HCT116 (cell line): ENCODE measurements at regions not wholly inside any gene's neighbourhood (a gene's known extent, or its start where the extent isn't known, plus 50 kb on each side); places are given as distances from the start of the nearest gene placed in this dataset.

Experiments used
- ATAC-seq: fragments of 200-7000 bp; cut with Tn5 transposase; 2 replicates; pipeline ENCODE4 v1.9.1; 2020; ENCODE audit warnings: mild to moderate bottlenecking, moderate library complexity
- BruUV-seq: library from RNA; stranded (reverse); fragments of 400-500 nt; replicated peaks from 2 replicates; lab custom pipeline; 2021; lab: Mats Ljungman, UMichigan
- CTCF ChIA-PET: fragments of 300-600 bp; sonication (Branson Sonifier 250); formaldehyde crosslinking; loops from one replicate; lab custom pipeline; 2021; ENCODE audit warnings: antibody characterized with exemption; lab: Charles Lee
- POLR2A ChIA-PET: fragments of 300-600, 350-600 bp; sonication (Branson Sonifier 250); formaldehyde crosslinking; loops from one replicate; lab custom pipeline; 2021; ENCODE audit warnings: antibody characterized with exemption; lab: Charles Lee
- RAD21 ChIA-PET, 2 experiments: fragments of 300-600 bp; sonication (Branson Sonifier 250); formaldehyde crosslinking; loops; one replicate each; lab custom pipeline; 2023; ENCODE audit warnings: low total read pairs in 2 of 2; ENCODE audit not compliant: uncharacterized antibody in 2 of 2, unreplicated experiment in 2 of 2, low non-redundant PET in 1 of 2; lab: Charles Lee
- DNase-seq: peaks from one replicate; pipeline ENCODE4 v3.0.0-alpha.2; 2010; ENCODE audit warnings: low read depth, low spot score
- H2AFZ ChIP-seq: fragments of 200-600 bp; shearing (Covaris generic), sonication (generic); 2 replicates; pipeline ENCODE4 v1.6.1; 2017; ENCODE audit warnings: low read depth, mixed run types, mixed read lengths, antibody characterized with exemption, low read length; ENCODE audit not compliant: poor library complexity, severe bottlenecking
- H3K27ac ChIP-seq: 2 replicates; pipeline ENCODE4 v1.5.1; 2012; ENCODE audit warnings: low read depth, low read length
- H3K27me3 ChIP-seq: fragments of 200-600 bp; sonication (generic); 2 replicates; pipeline ENCODE4 v1.6.1; 2016; ENCODE audit warnings: mixed run types, low read length, mixed read lengths; ENCODE audit not compliant: insufficient read depth
- H3K36me3 ChIP-seq, 2 experiments: fragments of 200-500 bp in 1 of 2; fragments of 200-600 bp in 1 of 2; sonication (Bioruptor generic) in 1 of 2; sonication (generic) in 1 of 2; 2 replicates each; pipeline versions ENCODE4 v1.5.1 to v1.6.1; 2014 to 2016; ENCODE audit warnings: low read length in 2 of 2, inconsistent platforms in 1 of 2, mixed read lengths in 1 of 2, mixed run types in 1 of 2; ENCODE audit not compliant: insufficient read depth in 2 of 2, control insufficient read depth in 1 of 2
- H3K4me1 ChIP-seq, 2 experiments: fragments of 200-600 bp in 1 of 2; sonication (generic) in 1 of 2; 2 replicates each; pipeline versions ENCODE4 v1.5.1 to v1.6.1; 2012 to 2017; ENCODE audit warnings: low read length in 2 of 2, inconsistent platforms in 1 of 2, mild to moderate bottlenecking in 1 of 2, mixed read lengths in 1 of 2, mixed run types in 1 of 2, moderate library complexity in 1 of 2; ENCODE audit not compliant: insufficient read depth in 2 of 2, control insufficient read depth in 1 of 2
- H3K4me2 ChIP-seq: fragments of 200-600 bp; sonication (generic); 2 replicates; pipeline ENCODE4 v1.6.1; 2017; ENCODE audit warnings: mixed run types, low read length, mixed read lengths
- H3K4me3 ChIP-seq, 2 experiments: fragments of 200-600 bp in 1 of 2; sonication (generic) in 1 of 2; replicated peaks in 1 of 2; 2 replicates each; pipeline ENCODE4 v1.5.1; 2011 to 2016; ENCODE audit warnings: low read length in 2 of 2, control low read depth in 1 of 2, low read depth in 1 of 2, mild to moderate bottlenecking in 1 of 2, mixed read lengths in 1 of 2, mixed run types in 1 of 2
- H3K79me2 ChIP-seq: fragments of 200-600 bp; sonication (generic); 2 replicates; pipeline ENCODE4 v1.6.1; 2017; ENCODE audit warnings: mild to moderate bottlenecking, mixed run types, low read length, moderate library complexity, mixed read lengths; ENCODE audit not compliant: insufficient read depth
- H3K9ac ChIP-seq: fragments of 200-600 bp; sonication (generic); 2 replicates; pipeline ENCODE4 v1.6.1; 2016; ENCODE audit warnings: low read length, mixed read lengths
- H3K9me2 ChIP-seq: fragments of 200-600 bp; sonication (generic), shearing (Covaris generic); 2 replicates; pipeline ENCODE4 v1.6.1; 2017; ENCODE audit warnings: mixed run types, mild to moderate bottlenecking, moderate library complexity; ENCODE audit not compliant: insufficient read depth
- H3K9me3 ChIP-seq, 2 experiments: fragments of 200-500 bp in 1 of 2; fragments of 200-600 bp in 1 of 2; sonication (Bioruptor generic) in 1 of 2; sonication (generic) in 1 of 2; 2 replicates each; pipeline ENCODE4 v1.6.1; 2014 to 2017; ENCODE audit warnings: low read length in 2 of 2, mixed read lengths in 2 of 2, inconsistent platforms in 1 of 2, low read depth in 1 of 2, mild to moderate bottlenecking in 1 of 2, mixed run types in 1 of 2, moderate library complexity in 1 of 2; ENCODE audit not compliant: control insufficient read depth in 1 of 2, insufficient read depth in 1 of 2
- H4K20me1 ChIP-seq: fragments of 200-600 bp; sonication (generic), shearing (Covaris generic); 2 replicates; pipeline ENCODE4 v1.6.1; 2017; ENCODE audit warnings: mixed run types, mild to moderate bottlenecking, moderate library complexity; ENCODE audit not compliant: insufficient read depth
- REST ChIP-seq: IDR thresholded peaks from 2 replicates; pipeline ENCODE4 v1.6.1; 2012; ENCODE audit warnings: low read depth
- SIN3A ChIP-seq: IDR thresholded peaks from 2 replicates; pipeline ENCODE4 v1.6.1; 2012; ENCODE audit warnings: low read depth
- SRF ChIP-seq: IDR thresholded peaks from 2 replicates; pipeline ENCODE4 v1.6.1; 2012; ENCODE audit warnings: low read depth
- TCF7L2 ChIP-seq: IDR thresholded peaks from 2 replicates; pipeline ENCODE4 v1.7.0; 2011; ENCODE audit warnings: borderline replicate concordance, inconsistent platforms; ENCODE audit not compliant: insufficient read depth, insufficient read length; ENCODE audit errors: extremely low read depth
- ZFX ChIP-seq: fragments of 450-650 bp; IDR thresholded peaks from 2 replicates; pipeline ENCODE4 v1.6.1; 2017
- intact Hi-C: fragments of 100-400 bp; cut with micrococcal nuclease; formaldehyde crosslinking; loops from 2 replicates; pipeline ENCODE4 v1.10.0; 2022

GRCh38 chr15:62976301-62976881 lies 66.2 kb upstream of the TPM1 start:
- RAD21 ChIA-PET, result no interaction called here
- H3K4me2 ChIP-seq, result no peak overlapping the region
- intact Hi-C loops, result no loop called here

More at GRCh38 chr15:62976301-62976881, 66.2 kb upstream of the TPM1 start:
- ATAC-seq, result no peak
- Histone ChIP-seq H3K27me3 (no peaks in the 10 kb centered on the region), H3K36me3 (no peaks in the 10 kb centered on the region), H3K4me1 (peaks cover 0 to 5% of the 10 kb centered on the region in 2 experiments; a peak in 1 of 4 replicates), H3K27ac (no peak overlapping the region), H3K4me3 (no peak overlapping the region), H3K9ac (no peak overlapping the region), H3K9me2 (no peaks in the 10 kb centered on the region; the same call in 1 of the 2 replicates), H4K20me1 (no peaks in the 10 kb centered on the region), H3K9me3 (no peaks in the 10 kb centered on the region), H3K79me2 (no peaks in the 10 kb centered on the region), H2AFZ (no peak overlapping the region)
- ChIA-PET CTCF (no interaction called here), POLR2A (no interaction called here)
- BruUV-seq, result no TSS peak
- DNase-seq, result no peak
- no peak for TF ChIP-seq ZFX
- no peak for TF ChIP-seq REST
- TF ChIP-seq SIN3A, result no peak
- no peak for TF ChIP-seq TCF7L2
- TF ChIP-seq SRF, result no peak
